GM12873 (cell line): ENCODE measurements at regions not wholly inside any gene's neighbourhood (a gene's known extent, or its start where the extent isn't known, plus 50 kb on each side); places are given as distances from the start of the nearest gene placed in this dataset.

Experiments
- TF ChIP-seq, protein P1 (sequence below): IDR thresholded peaks from 2 replicates; pipeline ENCODE4 v1.5.1; 2012; ENCODE audit warnings: low read depth, mild to moderate bottlenecking, moderate library complexity, low read length, control low read depth; ENCODE audit not compliant: insufficient read depth; ENCODE audit errors: missing control alignments

DNA sequence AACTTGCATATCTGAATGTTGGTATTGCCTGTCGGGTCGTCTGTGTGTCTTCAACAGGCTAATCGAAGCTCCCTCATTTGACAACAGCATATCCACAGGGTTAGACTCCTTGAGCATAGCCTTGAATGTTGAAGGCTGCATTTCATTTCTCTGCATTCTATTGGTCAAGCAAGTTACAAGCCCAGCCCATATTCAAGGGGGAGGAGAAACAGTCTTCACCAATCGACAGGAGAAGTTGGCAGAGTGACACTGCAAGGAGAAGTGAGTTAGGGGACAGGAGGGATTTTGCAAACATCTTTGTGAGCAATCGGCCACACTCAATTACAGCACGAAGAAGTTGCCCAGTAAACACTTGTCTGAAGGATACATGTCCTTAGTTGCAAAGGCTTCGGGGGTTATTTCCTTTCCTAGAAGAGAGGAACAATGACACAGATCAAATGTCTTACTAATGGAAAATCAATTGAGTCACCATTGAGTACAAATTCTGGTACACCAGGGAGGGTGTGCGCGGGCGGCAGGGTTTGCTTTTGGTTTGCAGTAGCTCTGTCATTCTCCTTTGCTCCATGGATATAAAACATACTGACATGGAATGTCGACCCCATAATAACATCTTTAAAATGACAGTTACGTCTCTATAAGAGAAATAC, 60.6 kb upstream of the NT5E start:
- TF ChIP-seq, protein P1, sequence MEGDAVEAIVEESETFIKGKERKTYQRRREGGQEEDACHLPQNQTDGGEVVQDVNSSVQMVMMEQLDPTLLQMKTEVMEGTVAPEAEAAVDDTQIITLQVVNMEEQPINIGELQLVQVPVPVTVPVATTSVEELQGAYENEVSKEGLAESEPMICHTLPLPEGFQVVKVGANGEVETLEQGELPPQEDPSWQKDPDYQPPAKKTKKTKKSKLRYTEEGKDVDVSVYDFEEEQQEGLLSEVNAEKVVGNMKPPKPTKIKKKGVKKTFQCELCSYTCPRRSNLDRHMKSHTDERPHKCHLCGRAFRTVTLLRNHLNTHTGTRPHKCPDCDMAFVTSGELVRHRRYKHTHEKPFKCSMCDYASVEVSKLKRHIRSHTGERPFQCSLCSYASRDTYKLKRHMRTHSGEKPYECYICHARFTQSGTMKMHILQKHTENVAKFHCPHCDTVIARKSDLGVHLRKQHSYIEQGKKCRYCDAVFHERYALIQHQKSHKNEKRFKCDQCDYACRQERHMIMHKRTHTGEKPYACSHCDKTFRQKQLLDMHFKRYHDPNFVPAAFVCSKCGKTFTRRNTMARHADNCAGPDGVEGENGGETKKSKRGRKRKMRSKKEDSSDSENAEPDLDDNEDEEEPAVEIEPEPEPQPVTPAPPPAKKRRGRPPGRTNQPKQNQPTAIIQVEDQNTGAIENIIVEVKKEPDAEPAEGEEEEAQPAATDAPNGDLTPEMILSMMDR, result no peak

DNA sequence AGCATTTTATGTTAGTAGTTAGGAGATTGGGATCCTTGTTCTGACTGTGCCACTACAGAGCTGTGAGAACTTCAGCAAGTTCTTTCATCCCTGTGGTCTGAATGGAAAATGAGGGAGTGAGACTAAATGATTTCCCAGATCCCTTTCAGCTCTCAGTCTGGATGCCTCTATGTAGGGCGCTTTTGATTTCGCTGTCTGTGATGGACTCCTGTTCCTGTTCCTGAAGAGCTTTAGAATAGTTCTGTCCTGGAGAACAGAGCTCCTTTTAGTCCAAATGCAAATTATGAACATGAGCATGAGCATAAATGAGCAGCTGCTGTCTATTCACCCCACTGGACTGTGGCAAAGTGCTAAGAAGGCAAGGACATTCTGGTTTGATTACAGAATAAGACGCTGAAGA, 61.4 kb upstream of the NT5E start:
- TF ChIP-seq, protein P1, result no peak

DNA sequence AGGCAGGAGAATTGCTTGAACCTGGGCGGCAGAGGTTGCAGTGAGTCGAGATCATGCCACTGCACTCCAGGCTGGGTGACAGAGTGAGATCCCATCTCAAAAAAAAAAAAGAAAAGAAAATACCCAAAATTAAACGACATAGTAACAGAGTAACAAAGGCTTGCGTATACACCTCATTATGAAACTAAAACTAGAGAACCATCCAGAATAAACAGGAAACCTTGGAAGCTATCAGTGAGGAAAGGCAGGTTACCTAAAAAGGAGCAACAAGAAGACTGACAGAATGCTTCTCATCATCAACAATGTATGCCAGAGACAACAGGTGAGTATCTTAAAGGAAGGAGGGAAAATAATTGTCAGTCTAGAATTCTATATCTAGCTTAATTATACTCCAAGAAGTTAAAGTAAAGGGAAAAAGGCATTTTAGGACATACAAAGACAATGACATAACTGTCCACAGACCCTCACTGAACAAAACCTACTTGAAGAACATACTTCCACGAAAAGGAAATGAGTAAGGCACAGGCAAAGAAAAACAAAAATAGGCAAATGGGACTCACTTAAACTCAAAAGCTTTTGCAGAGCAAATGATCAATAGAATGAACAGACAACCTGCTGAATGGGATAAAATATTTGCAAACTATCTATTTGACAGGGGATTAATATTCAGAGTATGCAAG, 64.1 kb upstream of the NT5E start:
- TF ChIP-seq, protein P1, result no peak

DNA sequence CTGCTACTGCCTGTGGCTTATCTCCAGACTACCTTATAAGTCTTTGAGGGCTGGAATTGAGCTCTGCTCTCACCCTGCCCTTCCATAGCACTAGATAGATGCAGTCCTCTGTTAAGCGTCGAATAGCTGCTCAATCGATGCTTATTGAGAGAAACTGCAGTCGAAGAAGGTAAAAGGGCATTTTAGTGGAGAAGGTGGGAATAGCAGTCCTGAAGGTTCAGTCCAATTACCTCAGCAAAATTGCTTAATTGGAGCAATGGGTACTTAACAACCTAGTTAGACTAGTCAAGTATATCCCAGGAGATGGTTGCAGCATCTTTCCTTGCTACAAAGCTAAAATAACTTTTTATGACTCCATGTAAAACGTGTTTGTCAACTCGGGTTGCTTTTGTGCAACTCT, 66.8 kb upstream of the NT5E start:
- TF ChIP-seq, protein P1, result no peak

DNA sequence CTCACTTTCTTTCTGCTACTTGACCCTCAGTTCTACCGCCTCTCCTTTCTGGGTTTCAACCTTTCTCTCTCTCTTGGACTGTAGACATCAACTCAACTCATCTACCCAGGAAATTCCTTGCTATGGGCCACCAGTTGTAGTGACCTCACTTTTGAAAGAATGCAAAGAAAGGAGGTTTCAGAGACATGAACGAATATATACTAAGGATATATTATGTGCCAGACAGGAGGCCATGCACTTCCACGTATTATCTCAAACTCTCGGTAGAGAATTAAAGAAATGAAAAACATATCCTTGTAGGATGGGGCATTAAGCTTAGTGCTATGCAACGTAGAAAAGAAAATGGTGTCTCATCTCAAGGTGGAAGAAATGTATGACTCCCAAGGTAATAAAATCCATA, 67.3 kb upstream of the NT5E start:
- TF ChIP-seq, protein P1, result no peak

DNA sequence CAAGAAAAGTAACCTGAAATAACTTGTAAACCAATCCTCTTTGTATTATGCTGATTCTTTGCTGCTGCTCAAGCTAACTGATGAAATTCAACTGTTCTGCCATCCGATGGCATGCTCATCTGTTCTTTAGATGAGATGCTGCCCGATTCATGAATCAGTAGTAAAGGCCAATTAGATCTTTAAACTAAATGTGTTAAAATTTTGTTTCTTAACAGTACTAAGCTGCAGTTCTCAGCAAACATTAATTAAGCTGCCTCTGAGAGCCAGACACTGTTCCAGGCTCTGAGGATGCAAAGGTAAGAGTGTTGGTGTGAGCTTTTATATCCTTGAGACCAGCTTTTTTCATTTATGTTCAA, 77.0 kb upstream of the NT5E start:
- TF ChIP-seq, protein P1, result no peak

DNA sequence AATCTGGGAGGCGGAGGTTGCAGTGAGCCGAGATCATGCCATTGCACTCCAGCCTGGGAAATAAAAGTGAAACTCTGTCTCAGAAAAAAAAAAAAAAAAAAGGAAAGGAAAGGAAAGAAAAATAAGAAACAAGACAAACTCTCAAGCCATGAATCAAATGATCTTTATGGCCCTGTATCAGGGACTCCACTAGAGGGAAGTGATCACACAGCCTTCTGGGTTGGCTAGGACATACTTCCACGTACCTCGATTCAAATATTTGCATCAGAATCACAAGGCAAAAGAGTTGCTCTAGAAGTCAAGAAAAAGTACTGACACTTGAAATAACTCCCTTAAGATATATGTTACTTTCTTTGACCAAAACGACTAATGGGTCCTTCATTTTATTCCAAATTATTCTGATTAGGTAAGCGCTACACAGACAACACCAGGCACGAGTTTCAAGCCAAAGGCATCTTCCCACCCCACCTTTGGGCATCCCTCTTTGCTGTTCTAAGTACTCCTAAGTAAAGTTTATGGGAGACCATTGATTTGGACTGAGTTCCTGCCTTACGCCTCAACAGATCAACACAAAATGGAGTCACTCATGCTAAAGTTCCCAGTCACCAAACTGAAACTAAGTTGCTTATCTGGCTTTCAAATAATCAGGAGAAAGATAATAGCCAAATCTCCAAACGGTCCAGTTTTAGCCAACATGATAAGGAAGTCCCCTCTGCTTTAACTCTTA, 77.5 kb upstream of the NT5E start:
- TF ChIP-seq, protein P1, result no peak
